Kidney epithelial cell (primary cell): ENCODE measurements at regions not wholly inside any gene's neighbourhood (a gene's known extent, or its start where the extent isn't known, plus 50 kb on each side); places are given as distances from the start of the nearest gene placed in this dataset.
"Not testable (repeated sequence)": the region's sequence is repeated elsewhere in the genome, so short reads cannot be mapped to it uniquely, and the experiment has no call there.

ENCODE experiments used
- DNase-seq: peaks from one replicate; pipeline ENCODE4 v3.0.0-alpha.2; 2010; ENCODE audit warnings: low read depth
- H3K27me3 ChIP-seq: 2 replicates; pipeline ENCODE4 v1.6.0; 2011; ENCODE audit warnings: low read length; ENCODE audit not compliant: control insufficient read depth, insufficient read depth
- H3K36me3 ChIP-seq: 2 replicates; pipeline ENCODE4 v1.5.1; 2011; ENCODE audit warnings: low read length; ENCODE audit not compliant: control insufficient read depth, insufficient read depth
- H3K4me3 ChIP-seq: 2 replicates; pipeline ENCODE4 v1.5.1; 2011; ENCODE audit warnings: low read depth, mild to moderate bottlenecking, control low read depth, low read length

GRCh38 chr7:150016651-150017189, 143.0 kb downstream of the ATP6V0E2 start:
- not testable (repeated sequence) for H3K36me3 ChIP-seq, H3K4me3 ChIP-seq, DNase-seq, H3K27me3 ChIP-seq

- H3K36me3 ChIP-seq, H3K27me3 ChIP-seq, DNase-seq: not testable (repeated sequence)
These were observed 146.4 kb downstream of the ATP6V0E2 start for GRCh38 chr7:150020210-150020609.

DNA sequence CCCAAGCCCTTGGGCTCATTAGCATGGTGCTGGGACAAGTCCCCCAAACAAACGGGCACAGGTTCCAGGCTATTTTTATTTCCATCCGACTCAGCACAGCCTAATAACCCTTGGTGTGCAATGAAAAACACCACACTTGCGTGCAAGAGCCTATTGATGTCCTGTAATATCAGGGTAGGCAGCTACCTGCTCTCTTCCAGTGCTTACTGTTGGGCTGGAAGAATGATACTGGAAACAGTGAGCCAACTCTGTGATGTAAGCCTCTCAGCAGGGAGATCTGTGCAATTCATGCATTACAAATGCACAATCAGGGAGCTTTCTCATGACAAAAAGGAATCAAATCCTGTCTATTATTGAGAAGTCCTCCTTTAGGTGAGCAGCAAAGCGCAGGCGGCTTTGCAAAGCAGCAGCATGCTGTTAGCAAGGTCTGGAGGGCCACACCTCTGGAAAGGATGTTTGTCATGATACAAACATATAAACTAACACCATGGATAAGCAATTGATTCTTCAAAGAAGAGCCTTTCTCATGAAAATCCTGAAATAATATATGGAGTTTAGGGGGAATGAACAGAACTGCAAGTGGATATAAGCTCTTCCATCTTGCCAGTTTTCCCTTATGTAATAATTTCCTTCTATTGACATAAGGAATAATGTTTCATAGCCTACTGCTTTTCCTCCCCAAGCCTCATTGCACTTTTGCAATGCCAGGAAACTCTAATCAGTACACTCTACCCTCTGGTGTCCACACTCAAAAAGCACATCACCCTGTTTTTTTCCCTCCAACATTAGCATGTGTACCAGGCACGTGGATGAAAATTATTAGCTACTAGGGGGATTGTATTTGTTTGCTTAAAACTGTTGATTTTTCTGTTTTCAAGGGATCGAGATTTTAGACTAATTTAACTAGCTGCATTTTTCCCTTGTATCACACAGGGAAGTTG, 151.1 kb downstream of the ATP6V0E2 start:
- H3K36me3 ChIP-seq, H3K27me3 ChIP-seq, DNase-seq, H3K4me3 ChIP-seq: not testable (repeated sequence)

More at GRCh38 chr7:150020210-150020609, 146.4 kb downstream of the ATP6V0E2 start:
- not testable (repeated sequence) for H3K4me3 ChIP-seq

DNA sequence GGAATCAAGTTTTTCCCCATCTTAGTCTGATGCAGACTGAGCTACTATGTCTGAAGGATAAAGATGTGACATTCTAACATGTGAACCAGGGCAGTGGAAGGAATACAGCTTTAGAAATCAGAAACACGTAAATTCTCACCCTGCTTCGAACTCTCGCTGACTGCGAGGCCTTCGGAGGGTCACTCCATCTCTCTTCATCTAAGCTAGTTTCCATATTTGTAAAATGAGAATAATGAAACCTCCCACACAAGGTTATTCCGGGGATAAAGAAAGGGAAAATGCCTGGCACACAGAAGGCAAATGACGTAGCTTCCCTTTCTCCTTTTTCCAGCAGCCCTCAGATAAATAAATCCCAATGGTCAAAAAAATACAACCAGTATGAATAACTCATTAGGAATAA, 152.0 kb downstream of the ATP6V0E2 start:
- H3K27me3 ChIP-seq, DNase-seq, H3K4me3 ChIP-seq, H3K36me3 ChIP-seq: not testable (repeated sequence)

DNA sequence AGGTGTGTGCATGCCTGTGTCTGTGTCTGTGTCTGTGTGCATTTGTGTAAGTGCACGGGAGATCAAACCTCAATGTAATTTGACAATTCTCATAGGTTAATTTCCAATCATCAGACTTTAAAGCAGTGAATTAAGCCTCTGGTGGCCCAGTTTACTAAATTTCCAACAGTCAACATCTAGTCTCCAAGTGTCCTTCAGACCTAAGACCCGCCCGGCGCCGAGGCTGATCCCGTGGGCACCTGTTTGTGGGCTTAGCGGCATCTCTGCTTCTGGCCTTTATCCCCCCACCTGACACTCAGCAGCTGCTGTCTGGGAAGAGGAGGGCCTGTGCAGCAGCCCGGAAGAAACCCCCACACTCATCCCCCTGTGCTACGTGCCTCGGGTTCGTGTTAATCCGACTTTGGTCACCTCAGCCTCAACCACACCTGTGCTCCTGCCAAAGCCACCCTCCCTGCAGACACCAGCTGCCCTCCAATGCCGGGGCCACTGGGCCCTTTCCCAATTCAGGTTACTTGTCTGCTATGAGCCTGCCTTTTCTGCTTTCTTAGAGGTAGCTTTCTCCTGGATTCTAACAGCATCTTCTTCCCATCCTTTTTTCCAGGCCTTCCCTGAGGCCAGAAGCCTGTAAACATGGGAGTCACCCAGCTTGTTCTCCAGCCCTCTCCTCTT, 154.7 kb downstream of the ATP6V0E2 start:
- not testable (repeated sequence) for H3K36me3 ChIP-seq, H3K4me3 ChIP-seq, DNase-seq, H3K27me3 ChIP-seq

DNA sequence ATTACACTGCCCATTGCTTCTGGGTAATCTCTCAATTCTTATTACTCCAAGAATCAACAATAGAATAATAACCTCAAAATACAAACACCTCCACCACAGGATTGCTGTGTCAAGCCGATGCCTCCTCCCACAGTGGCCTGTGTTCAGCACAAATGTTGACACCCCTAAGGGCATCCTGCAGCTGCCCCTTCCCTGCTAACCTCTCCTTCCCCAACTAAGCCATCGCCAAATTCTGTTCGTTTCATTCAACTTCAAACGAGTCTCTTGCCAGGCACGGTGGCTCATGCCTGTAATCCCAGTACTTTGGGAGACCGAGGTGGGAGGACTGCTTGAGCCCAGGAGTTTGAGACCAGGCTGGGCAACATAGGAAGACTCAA, 155.2 kb downstream of the ATP6V0E2 start:
- H3K27me3 ChIP-seq, H3K36me3 ChIP-seq, DNase-seq, H3K4me3 ChIP-seq: not testable (repeated sequence)

GRCh38 chr7:150031733-150032132, 158.0 kb downstream of the ATP6V0E2 start:
- not testable (repeated sequence) for H3K27me3 ChIP-seq, DNase-seq, H3K36me3 ChIP-seq, H3K4me3 ChIP-seq

DNA sequence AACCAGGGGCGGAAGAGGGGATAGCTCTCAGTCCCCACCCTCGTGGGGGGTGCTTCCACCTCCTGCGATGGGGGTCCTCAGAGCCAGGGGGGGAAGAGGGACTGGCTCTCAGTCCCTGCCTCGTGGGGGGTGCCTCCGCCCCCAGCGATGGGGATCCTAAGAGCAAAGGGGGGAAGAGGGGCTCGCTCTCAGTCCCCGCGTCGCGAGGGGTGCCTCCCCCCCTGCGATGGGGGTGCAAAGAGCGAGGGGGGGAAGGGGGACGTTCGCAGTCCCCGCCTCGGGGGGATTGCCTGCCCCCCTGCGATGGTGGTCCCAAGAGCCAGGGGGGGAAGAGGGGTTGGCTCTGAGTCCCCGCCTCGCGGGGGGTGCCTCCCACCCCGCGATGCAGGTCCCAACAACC, 159.9 kb downstream of the ATP6V0E2 start:
- H3K27me3 ChIP-seq, DNase-seq, H3K36me3 ChIP-seq, H3K4me3 ChIP-seq: not testable (repeated sequence)

- H3K27me3 ChIP-seq, H3K4me3 ChIP-seq, H3K36me3 ChIP-seq, DNase-seq: not testable (repeated sequence)
These were observed 162.0 kb downstream of the ATP6V0E2 start for GRCh38 chr7:150035769-150036168.

DNA sequence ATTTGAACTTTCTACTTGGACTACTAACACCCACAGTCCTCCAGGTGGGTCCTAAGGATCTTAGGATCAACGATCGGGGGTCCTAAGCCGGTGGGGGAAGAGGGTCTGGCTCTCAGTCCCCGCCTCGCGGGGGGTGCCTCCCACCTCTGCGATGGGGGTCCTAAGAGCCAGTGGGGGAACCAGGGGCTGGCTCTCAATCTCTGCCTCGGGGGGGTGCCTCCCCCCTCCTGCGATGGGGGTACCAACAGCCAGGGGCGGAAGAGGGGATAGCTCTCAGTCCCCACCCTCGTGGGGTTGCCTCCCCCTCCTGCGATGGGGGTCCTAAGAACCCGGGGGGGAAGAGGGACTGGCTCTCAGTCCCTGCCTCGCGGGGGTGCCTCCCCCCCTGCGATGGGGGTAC, 165.3 kb downstream of the ATP6V0E2 start:
- not testable (repeated sequence) for H3K36me3 ChIP-seq, DNase-seq, H3K27me3 ChIP-seq, H3K4me3 ChIP-seq

GRCh38 chr7:150042281-150042680, 168.5 kb downstream of the ATP6V0E2 start:
- H3K36me3 ChIP-seq, DNase-seq, H3K4me3 ChIP-seq: not testable (repeated sequence)

GRCh38 chr7:150044771-150045170, 171.0 kb downstream of the ATP6V0E2 start:
- peaks cover 21% of the 10 kb centered on the region for H3K27me3 ChIP-seq
- H3K36me3 ChIP-seq, H3K4me3 ChIP-seq: not testable (repeated sequence)
- DNase-seq: peak; percentile 16

More at GRCh38 chr7:150042281-150042680, 168.5 kb downstream of the ATP6V0E2 start:
- not testable (repeated sequence) for H3K27me3 ChIP-seq

GRCh38 chr7:150045596-150045995, 171.8 kb downstream of the ATP6V0E2 start:
- not testable (repeated sequence) for DNase-seq, H3K4me3 ChIP-seq, H3K36me3 ChIP-seq
- peaks cover 21% of the 10 kb centered on the region for H3K27me3 ChIP-seq

- peaks cover 21% of the 10 kb centered on the region for H3K27me3 ChIP-seq
- H3K36me3 ChIP-seq, DNase-seq, H3K4me3 ChIP-seq: not testable (repeated sequence)
These were observed 172.8 kb downstream of the ATP6V0E2 start for GRCh38 chr7:150046290-150047194.
